IPS-NIHi11 (cell line): ENCODE measurements at regions not wholly inside any gene's neighbourhood (a gene's known extent, or its start where the extent isn't known, plus 50 kb on each side); places are given as distances from the start of the nearest gene placed in this dataset.

Experiments
- DNase-seq: peaks from one replicate; pipeline ENCODE4 v3.0.0; 2012; ENCODE audit warnings: mixed read lengths, low spot score

DNA sequence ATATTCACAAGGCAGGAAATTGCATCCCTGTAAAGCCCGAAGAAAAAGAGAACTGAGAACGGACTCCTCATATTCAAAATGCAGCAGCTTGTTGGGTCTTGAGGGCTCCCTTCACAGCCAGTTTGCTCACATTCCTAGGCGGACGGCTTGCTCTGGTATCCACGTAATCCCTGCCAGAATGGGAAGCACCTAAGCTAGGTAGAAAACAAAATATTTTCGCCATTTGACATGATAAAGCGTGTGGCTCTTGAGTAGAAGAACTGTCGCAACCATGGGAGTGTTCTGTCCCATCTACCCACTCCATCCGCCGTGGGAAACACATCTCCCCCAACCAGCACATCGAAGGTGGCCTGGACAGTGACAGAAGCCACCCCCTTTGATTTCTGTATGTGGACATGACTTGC is 183.1 kb downstream of the GAS1 start:
- no peak for DNase-seq

- DNase-seq = no peak
Measured at GRCh38 chr9:86763791-86764190, 183.5 kb downstream of the GAS1 start.

DNA sequence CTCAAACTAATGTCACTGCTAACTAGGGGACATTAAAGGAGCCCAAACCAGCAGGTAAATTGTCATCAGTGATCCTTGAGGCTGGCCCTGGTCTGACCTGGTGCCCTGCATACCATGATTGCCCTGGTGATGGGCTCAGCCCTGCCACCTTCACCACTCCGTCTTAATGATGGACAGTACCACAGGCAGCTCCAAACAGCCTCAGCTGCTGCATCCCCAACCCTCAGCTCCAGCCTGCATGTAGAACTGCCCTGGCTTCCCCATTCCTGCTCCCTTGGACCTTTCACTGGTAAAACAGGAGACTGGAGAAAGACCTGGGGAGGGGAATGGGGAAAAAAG is 190.0 kb downstream of the GAS1 start:
- no peak for DNase-seq

DNA sequence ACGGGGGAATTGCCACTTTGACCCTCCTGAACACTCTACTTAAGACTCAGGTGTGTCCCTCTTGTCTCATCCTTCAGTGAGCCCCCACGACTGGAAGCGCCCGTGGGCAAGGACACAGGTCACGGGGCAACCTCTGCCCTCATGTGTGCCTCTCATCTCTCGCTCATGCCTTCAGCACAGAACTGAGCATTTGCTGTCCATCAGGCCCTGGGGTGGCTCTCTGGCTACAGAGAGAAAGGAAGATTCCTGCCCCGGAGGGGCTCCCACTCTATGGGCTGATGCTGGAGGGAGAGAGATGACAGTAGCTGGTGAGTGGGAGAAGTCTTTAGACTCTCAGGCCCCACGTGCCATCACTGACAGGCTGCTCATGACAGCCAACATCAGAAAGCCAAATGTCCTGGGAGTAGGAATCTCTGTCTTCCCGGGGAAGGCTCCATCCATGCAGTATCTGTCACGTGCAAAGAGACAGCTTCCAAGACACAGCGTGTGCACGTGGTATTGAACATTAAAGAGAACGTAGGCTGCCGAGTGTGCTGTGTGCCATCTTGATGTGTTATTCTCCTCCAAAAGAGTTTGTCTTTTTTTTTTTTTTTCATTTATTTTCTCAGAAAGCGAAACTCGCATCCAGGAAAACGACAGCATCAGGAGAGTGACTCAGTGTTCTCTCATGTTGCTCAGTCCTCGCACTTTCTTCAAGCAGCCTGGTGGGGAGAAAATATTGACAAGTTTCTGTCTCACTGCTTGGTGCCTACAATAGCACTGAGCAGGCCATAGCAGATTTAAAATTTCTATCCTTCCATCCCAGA is 190.5 kb downstream of the GAS1 start:
- DNase-seq = no peak

DNA sequence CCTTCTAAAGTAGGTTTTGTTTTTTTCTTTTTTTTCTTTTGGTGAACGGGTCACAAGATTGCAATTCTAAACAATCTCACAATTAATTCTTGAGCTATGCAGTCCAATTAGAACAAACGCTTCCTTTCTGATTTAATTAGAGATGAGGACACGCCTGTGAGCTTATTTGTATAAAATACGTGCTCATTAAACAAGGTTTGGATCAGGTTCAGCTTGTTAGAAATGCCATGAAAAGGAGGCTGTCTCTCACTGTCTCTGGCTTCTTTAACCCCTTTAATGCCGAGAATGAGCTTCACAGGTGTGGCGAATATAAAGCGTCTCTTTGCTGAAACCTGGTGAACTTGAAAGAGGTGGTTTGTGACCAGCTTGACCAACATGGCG is 191.8 kb downstream of the GAS1 start:
- DNase-seq = no peak

GRCh38 chr9:86754581-86755560 is 192.4 kb downstream of the GAS1 start:
- DNase-seq = no peak

DNA sequence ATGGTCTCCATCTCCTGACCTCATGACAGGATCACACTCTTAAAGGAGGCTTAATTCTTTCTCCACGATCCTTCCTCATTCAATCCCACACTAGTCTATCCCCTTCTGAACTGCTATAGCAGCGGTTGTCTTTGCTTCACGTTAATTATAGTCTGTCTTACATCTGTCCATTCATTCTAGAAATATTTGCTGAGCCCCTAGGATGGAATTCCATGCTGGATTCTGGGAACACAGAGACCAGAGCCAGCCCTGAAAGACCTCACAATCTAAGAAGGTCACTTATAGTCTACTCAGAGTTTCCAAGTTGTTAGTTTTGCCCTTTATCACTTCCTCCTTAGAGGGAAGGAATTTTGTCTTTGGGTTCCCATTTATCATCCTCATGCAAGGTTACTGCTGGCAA is 193.5 kb downstream of the GAS1 start:
- DNase-seq = no peak

- DNase-seq = no peak
Measured at GRCh38 chr9:86752733-86753132, 194.6 kb downstream of the GAS1 start.

- no peak for DNase-seq
Measured at GRCh38 chr9:86751956-86752355, 195.3 kb downstream of the GAS1 start.

DNA sequence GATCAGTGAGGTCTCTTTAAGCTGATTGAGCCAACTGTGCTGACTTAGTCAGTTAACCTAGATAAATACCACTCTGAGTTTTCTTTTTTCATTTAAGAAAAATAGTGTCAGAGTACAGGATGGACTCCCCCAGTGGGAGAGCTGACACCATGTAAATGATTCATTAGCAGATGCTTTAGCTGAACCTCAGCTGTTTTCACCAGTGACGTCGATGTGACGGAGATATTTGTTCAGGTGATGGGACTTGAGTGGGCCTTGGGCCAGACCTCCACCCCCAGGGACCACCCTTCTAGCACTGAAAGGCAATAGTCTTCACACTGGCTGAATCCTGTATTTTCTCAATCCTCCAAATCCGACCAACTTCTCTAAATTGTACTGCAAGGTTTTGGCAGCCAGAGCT is 196.1 kb downstream of the GAS1 start:
- no peak for DNase-seq

GRCh38 chr9:86749894-86750255 is 197.4 kb downstream of the GAS1 start:
- DNase-seq = no peak

DNA sequence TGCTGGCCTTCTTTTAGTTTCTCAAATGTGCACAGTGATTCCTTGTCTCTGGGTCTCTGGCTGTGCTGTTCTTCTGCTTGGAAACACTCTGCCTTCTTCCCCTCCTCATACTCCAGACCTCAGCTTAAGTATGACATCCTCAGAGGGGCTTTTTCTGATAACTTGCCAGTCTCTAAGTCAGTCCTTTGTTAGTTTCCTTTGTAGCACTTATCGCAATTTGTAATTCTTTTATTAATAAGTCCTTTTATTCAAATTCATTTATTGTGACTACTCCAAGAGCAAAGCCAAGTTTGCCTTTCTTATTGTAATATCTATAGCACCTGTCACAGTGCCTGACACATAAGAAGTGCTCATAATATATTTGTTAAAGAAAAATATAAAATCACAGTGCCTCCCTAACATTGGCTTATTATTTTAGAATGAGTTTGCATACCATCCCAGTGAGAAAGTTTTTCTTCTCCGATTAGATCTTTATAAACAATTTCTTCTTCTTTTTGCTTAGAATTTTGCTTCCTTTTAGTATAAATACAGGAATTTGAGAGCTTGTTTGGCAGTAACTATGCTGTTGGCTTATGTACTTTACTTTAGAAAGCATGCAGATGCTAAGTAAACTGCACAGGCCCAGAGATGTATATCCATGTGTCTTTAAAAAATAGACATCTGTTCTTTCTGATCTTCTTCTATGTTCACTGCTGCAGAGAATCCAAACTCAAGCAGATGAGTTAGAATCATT is 198.0 kb downstream of the GAS1 start:
- no peak for DNase-seq

GRCh38 chr9:86747711-86748110 is 199.6 kb downstream of the GAS1 start:
- no peak for DNase-seq

- DNase-seq = no peak
Measured at GRCh38 chr9:86741311-86742208, 205.7 kb downstream of the GAS1 start.

DNA sequence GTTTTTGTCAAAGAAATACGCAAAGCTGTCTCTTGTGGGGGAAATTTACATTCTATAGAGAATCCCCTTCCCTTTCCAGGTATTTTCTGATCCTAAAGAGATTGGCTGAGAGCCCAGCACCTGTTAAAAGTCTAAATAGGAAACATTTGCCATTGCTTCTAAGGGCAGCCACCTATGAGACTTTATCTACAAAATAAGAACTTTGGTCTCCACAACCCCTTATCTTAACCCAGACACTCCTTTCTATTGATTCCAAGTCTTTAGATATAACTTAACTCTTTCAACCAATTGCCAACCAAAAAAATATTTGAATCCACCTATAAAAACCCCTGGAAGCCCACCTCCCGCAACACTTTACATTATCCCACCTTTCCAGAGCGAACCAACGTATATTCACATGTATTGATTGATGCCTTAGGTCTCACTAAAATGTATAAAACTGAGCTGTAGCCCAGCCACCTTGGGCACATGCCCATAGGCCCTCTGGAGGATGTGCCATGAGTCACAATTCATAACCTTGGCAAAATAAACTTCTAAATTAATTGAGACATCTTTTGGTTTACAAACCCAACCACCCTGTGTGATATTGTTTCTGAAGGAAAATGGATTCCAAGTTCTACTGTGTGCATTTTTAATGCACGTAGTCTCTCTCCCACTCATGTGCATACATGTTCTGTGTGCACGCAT is 211.4 kb downstream of the GAS1 start:
- DNase-seq = no peak

DNA sequence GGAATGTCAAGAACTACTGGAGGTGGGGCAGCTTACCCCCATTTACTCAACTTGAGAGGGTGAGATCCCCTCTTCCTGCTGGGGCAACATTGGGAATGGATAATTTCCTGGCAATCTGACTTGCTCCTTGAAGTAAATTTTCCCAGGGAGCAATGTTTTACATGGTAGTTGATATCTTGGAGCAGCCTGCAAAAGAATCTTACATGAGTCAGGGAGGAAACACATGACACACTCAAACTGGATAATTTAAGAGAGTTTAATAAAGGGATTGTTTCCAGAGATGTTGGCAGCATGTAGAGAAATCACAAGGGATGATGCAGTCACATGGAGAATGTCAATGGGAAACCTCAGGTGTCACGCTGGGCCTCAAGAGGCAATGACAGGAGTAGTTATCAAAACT is 212.5 kb downstream of the GAS1 start:
- no peak for DNase-seq

DNA sequence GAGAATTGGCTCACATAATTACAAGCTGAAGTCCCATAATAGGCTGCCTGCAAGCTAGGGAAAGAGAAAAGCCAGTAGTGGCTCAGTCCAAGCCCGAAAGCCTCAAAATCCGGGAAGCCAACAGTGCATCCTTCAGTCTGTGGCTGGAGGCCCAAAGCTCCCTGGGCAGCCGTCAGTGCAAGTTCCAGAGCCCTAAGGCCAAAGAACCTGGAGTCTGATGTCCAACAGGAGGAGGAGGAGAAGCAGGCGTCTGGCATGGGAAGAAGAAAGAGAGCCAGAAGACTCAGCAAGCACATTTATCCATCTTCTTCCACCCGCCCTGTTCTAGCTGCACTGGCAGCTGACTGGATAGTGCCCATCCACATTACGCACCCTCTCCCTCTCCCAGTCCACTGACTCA is 213.4 kb downstream of the GAS1 start:
- no peak for DNase-seq

- DNase-seq = no peak
Measured at GRCh38 chr9:86732514-86733171, 214.7 kb downstream of the GAS1 start.

- DNase-seq = no peak
Measured at GRCh38 chr9:86731511-86732063, 215.7 kb downstream of the GAS1 start.
